RWPE1 (cell line): ENCODE measurements at regions not wholly inside any gene's neighbourhood (a gene's known extent, or its start where the extent isn't known, plus 50 kb on each side); places are given as distances from the start of the nearest gene placed in this dataset.

Source experiments
- CTCF ChIA-PET: fragments of 350-600 bp; sonication (Branson Sonifier 250); formaldehyde crosslinking; extraction: SDS; loops from one replicate; lab custom pipeline; 2021; lab: Yijun Ruan, JAX
- POLR2A ChIA-PET: fragments of 400-600 bp; formaldehyde crosslinking; extraction: SDS; loops from one replicate; lab custom pipeline; 2020; ENCODE audit warnings: antibody characterized with exemption; ENCODE audit not compliant: low non-redundant PET; lab: Yijun Ruan, JAX
- DNase-seq: peaks from one replicate; pipeline ENCODE4 v3.0.0; 2012; ENCODE audit warnings: low spot score
- H3K27ac ChIP-seq: fragments of 450-650 bp; 2 replicates; pipeline ENCODE4 v1.5.1; 2017
- CTCF ChIP-seq: fragments of 450-650 bp; conservative IDR thresholded peaks from 2 replicates; pipeline ENCODE4 v1.5.1; 2017; ENCODE audit warnings: low read depth, mild to moderate bottlenecking

- no peak for DNase-seq
- TF ChIP-seq CTCF, result no peak
- ChIA-PET CTCF (no interaction called here), POLR2A (no interaction called here)
- H3K27ac ChIP-seq, result no peak overlapping the region
These were observed 80.5 kb upstream of the RORA start for GRCh38 chr15:61309617-61310016.

GRCh38 chr15:61309031-61309511, 80.0 kb upstream of the RORA start:
- TF ChIP-seq CTCF, result no peak
- ChIA-PET POLR2A (no interaction called here), CTCF (no interaction called here)
- no peak overlapping the region for H3K27ac ChIP-seq
- DNase-seq, result no peak

DNA sequence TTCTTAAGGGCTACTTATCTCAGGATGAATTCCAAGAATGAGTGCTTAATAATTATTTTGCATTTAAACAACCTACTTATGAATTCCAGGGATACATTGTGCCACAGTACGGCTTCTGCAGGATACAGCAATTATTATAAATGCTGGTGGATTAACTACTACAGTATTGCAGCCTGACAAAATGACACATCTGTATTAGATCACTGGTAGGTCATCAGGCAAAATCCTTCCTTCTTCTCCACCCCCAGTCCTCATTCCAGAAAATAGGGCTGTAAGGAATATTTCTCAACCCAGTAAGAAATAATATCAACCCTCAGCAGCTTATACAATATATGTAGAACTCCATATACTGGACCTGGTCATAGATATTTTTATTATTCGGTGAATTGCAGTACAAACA, 79.3 kb upstream of the RORA start:
- POLR2A ChIA-PET, result no interaction called here
- TF ChIP-seq CTCF, result no peak
- no peak for DNase-seq
- CTCF ChIA-PET, result interaction anchor here (0.7 kb wide), 1 partner anchor 1472 kb away, joined by 3 read pairs; no protein-coding TSS in a partner anchor
- H3K27ac ChIP-seq, result no peak overlapping the region

- ChIA-PET POLR2A (no interaction called here), CTCF (no interaction called here)
- no peak overlapping the region for H3K27ac ChIP-seq
- no peak for DNase-seq
- no peak for TF ChIP-seq CTCF
These were observed 78.4 kb upstream of the RORA start for GRCh38 chr15:61307474-61307873.

DNA sequence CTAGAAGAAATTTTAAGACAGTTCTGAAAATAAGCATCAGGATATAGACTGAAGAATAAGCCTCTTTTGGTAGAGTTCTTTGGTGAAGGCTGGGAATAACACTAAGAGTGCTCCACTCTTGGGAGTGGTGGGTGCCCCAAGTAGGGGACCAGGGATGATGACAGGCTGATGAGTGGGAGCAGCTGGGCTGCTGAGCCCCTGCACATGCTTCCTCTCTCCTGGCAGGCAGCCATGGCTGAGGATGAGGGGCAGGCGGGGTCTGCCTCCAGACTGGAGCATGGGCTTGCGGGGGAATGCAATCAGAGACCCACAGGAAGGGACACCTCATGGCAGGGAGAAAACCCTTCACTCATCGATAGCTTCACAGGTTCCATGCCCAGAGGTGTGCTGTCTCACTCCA, 72.6 kb upstream of the RORA start:
- no peak for TF ChIP-seq CTCF
- CTCF ChIA-PET, result no interaction called here
- DNase-seq, result no peak
- POLR2A ChIA-PET, result no interaction called here
- no peak overlapping the region for H3K27ac ChIP-seq

DNA sequence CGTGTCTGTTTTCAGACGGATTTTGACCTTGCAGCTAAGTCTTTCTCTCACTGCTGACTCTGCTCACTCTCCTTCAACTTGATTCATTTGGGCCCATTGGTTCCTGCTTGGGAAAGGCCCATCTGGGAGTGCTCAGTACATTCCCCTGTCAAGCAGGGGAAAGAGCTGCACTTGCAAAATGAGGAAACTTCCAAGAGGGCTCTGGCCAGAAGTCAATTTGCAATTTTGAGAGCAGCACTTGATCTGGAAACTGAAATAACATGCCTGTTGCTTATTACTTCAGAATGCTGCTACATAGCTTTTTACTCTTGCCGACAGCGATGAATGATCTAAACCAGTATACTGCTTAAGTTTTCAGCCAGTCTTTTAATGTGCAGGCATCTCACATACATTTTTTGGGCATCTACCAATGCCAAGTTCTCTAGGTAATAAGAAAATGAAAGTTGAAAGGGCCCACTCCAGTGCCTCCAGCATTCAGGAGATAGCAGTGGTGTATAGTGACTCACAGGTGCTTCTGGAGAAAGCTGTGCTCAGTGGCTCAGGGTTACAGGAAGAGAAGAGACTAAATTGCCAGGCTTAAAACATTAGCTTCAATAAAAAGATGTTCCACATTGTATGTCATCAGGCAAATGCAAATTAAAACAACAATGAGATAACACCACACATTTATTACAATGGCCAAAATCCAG, 70.1 kb upstream of the RORA start:
- ChIA-PET CTCF (interaction anchor here (0.7 kb wide), 1 partner anchor 150 kb away, joined by 3 read pairs; no protein-coding TSS in a partner anchor), POLR2A (no interaction called here)
- no peak for DNase-seq
- TF ChIP-seq CTCF, result no peak
- no peak overlapping the region for H3K27ac ChIP-seq
